ENCODE measurements at regions not wholly inside any gene's neighbourhood (a gene's known extent, or its start where the extent isn't known, plus 50 kb on each side); places are given as distances from the start of the nearest gene placed in this dataset.

DNA sequence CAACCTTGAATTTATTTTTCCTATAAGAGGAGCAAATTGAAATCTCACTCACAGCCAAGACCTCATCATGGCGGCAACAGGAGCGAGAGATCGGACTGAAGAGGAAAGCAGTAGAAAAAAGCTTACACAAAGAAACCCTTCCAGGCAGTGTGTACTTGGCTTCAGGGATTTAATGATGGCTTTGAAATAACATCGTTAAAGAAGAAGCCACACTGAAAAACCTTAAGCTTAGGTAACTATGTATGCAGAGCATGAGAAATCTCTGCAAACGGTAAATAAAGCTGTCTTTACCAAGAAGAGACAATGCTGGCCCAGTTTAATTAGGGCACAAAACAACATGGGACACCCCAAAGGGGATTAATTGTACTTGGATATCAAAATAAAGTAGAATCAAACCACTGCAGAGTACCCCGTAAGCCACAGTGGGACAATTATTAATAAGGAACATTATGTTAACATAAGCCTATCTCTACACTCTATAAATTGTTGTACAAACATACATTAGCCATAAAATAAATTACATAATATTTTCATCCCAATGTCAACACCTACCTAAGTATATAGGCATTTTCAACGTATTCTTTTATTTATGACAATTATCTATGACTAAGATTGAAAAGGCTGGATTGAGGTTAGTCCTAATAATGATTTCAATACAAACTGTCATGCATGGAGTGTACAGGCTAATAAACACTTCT lies 360.2 kb upstream of the CHRM3 start (continued):
- TF ChIP-seq, protein P1, sequence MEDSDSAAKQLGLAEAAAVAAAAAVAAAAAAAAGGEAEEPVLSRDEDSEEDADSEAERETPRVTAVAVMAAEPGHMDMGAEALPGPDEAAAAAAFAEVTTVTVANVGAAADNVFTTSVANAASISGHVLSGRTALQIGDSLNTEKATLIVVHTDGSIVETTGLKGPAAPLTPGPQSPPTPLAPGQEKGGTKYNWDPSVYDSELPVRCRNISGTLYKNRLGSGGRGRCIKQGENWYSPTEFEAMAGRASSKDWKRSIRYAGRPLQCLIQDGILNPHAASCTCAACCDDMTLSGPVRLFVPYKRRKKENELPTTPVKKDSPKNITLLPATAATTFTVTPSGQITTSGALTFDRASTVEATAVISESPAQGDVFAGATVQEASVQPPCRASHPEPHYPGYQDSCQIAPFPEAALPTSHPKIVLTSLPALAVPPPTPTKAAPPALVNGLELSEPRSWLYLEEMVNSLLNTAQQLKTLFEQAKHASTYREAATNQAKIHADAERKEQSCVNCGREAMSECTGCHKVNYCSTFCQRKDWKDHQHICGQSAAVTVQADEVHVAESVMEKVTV (CRISPR knock-in tag; IDR thresholded peaks at IDR 0.05): no peak
- no peak for TF ChIP-seq TCF7 (IDR thresholded peaks at IDR 0.05; ENCODE audit: borderline replicate concordance)
- TF ChIP-seq ZNF444 (CRISPR knock-in tag; IDR thresholded peaks at IDR 0.05): no peak
- TF ChIP-seq ZNF239 (CRISPR knock-in tag; IDR thresholded peaks at IDR 0.05): no peak
- TF ChIP-seq ZNF12 (CRISPR knock-in tag; IDR thresholded peaks at IDR 0.05): no peak
- TF ChIP-seq, protein P2, sequence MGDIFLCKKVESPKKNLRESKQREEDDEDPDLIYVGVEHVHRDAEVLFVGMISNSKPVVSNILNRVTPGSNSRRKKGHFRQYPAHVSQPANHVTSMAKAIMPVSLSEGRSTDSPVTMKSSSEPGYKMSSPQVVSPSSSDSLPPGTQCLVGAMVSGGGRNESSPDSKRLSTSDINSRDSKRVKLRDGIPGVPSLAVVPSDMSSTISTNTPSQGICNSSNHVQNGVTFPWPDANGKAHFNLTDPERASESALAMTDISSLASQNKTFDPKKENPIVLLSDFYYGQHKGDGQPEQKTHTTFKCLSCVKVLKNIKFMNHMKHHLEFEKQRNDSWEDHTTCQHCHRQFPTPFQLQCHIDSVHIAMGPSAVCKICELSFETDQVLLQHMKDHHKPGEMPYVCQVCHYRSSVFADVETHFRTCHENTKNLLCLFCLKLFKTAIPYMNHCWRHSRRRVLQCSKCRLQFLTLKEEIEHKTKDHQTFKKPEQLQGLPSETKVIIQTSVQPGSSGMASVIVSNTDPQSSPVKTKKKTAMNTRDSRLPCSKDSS (IDR thresholded peaks at IDR 0.05; ENCODE audit: low read depth, partially characterized antibody): no peak

DNA sequence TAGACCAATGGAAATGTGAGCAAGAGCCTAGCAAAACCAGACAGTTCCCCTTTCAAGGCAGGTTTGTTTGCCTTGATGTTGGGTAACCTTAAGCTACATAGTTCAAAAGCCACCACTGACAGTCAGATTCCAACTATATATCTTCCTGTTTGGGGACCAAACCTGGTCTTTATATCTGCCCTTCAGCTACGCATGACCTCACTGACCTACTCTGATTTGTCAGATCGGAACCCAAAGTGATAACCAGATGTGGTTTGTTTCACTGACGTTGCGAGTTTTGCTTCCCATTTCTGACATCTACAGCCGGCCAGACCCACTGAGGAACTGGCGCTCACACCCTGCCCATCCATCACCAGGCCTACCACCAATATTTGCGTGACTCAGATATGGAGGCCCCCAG lies 361.1 kb upstream of the CHRM3 start:
- Histone ChIP-seq H3K36me3 (ENCODE audit: control insufficient read depth, insufficient read depth, low read length) (no peaks in the 10 kb centered on the region), H3K27ac (ENCODE audit: extremely low read depth, low read depth, low read length) (no peak overlapping the region), H3K9me3 (replicated peaks; ENCODE audit: control insufficient read depth, insufficient read depth, low read depth, low read length) (peaks cover 2% of the 10 kb centered on the region; the same call in 1 of the 2 replicates), H3K4me2 (ENCODE audit: insufficient read depth, low read length) (no peak overlapping the region), H3K4me3 (no peak overlapping the region), H3K9me1 (ENCODE audit: control insufficient read depth, insufficient read depth, low read length) (no peaks in the 10 kb centered on the region), H3K4me1 (replicated peaks in 1 of 2; ENCODE audit: control insufficient read depth in 2 of 2, insufficient read depth in 2 of 2, low read length in 2 of 2) (no peaks in the 10 kb centered on the region), H3K9ac (ENCODE audit: insufficient read depth in 1 of 2, low read depth in 2 of 2, low read length in 2 of 2) (no peak overlapping the region), H2AFZ (ENCODE audit: low read depth, low read length) (no peak overlapping the region), H4K20me1 (replicated peaks; ENCODE audit: control insufficient read depth, insufficient read depth, low read length) (no peaks in the 10 kb centered on the region), H3K27me3 (ENCODE audit: control insufficient read depth in 2 of 2, insufficient read depth in 2 of 2, low read length in 2 of 2) (no peaks in the 10 kb centered on the region), H3K79me2 (ENCODE audit: control insufficient read depth, insufficient read depth, low read length) (no peaks in the 10 kb centered on the region)
- in situ Hi-C loops (cut with MboI): no loop called here
- no peak for DNase-seq (ENCODE audit: extremely low read depth in 1 of 4, low spot score in 3 of 4)
- no peak for ATAC-seq
- ChIA-PET POLR2A (no interaction called here), CTCF (ENCODE audit: low intra/inter-chr PET ratio) (no interaction called here)
- FAIRE-seq: no peak
- intact Hi-C loops (cut with micrococcal nuclease): no loop called here
- 0% methylated on average over 7 of the region's 7 CpGs for WGBS (ENCODE audit: insufficient coverage, low coverage, missing lambda C conversion rate)
- no TSS peak for BruUV-seq (replicated peaks)
- TF ChIP-seq HNRNPH1 (optimal IDR thresholded peaks at IDR 0.05; ENCODE audit: low read depth, low read length) (no peak), NFATC3 (IDR thresholded peaks at IDR 0.05) (no peak), CEBPB (tag; IDR thresholded peaks at IDR 0.05) (no peak), STAT5B (CRISPR knock-in tag; IDR thresholded peaks at IDR 0.05) (no peak), ZSCAN32 (CRISPR knock-in tag; IDR thresholded peaks at IDR 0.05) (no peak)
- TF ChIP-seq, protein P3, sequence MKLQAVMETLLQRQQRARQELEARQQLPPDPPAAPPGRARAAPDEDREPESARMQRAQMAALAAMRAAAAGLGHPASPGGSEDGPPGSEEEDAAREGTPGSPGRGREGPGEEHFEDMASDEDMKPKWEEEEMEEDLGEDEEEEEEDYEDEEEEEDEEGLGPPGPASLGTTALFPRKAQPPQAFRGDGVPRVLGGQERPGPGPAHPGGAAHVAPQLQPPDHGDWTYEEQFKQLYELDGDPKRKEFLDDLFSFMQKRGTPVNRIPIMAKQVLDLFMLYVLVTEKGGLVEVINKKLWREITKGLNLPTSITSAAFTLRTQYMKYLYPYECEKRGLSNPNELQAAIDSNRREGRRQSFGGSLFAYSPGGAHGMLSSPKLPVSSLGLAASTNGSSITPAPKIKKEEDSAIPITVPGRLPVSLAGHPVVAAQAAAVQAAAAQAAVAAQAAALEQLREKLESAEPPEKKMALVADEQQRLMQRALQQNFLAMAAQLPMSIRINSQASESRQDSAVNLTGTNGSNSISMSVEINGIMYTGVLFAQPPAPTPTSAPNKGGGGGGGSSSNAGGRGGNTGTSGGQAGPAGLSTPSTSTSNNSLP (IDR thresholded peaks at IDR 0.05; ENCODE audit: borderline replicate concordance, low read depth, low read length): no peak
- TF ChIP-seq, protein P4, sequence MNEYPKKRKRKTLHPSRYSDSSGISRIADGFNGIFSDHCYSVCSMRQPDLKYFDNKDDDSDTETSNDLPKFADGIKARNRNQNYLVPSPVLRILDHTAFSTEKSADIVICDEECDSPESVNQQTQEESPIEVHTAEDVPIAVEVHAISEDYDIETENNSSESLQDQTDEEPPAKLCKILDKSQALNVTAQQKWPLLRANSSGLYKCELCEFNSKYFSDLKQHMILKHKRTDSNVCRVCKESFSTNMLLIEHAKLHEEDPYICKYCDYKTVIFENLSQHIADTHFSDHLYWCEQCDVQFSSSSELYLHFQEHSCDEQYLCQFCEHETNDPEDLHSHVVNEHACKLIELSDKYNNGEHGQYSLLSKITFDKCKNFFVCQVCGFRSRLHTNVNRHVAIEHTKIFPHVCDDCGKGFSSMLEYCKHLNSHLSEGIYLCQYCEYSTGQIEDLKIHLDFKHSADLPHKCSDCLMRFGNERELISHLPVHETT (CRISPR knock-in tag; conservative IDR thresholded peaks at IDR 0.05 in 1 of 2, IDR thresholded peaks at IDR 0.05 in 1 of 2): no peak

Measured in K562 (cell line).